Endothelial cell (in vitro differentiated cells): ENCODE measurements at regions not wholly inside any gene's neighbourhood (a gene's known extent, or its start where the extent isn't known, plus 50 kb on each side); places are given as distances from the start of the nearest gene placed in this dataset.
"Not testable (repeated sequence)": the region's sequence is repeated elsewhere in the genome, so short reads cannot be mapped to it uniquely, and the experiment has no call there.

ENCODE experiments used
- DNase-seq: peaks from one replicate; pipeline ENCODE4 v3.0.0; 2021; ENCODE audit warnings: low spot score
- H3K27ac Mint-ChIP-seq: one replicate; pipeline ENCODE4 v1.8.0; 2021; ENCODE audit warnings: mixed read lengths, inconsistent platforms; ENCODE audit not compliant: unreplicated experiment
- H3K27me3 Mint-ChIP-seq: one replicate; pipeline ENCODE4 v1.8.0; 2021; ENCODE audit warnings: mild to moderate bottlenecking, moderate library complexity, mixed read lengths, inconsistent platforms; ENCODE audit not compliant: unreplicated experiment
- H3K36me3 Mint-ChIP-seq: one replicate; pipeline ENCODE4 v1.8.0; 2021; ENCODE audit warnings: mild to moderate bottlenecking, low read depth, mixed read lengths, inconsistent platforms; ENCODE audit not compliant: unreplicated experiment
- H3K4me1 Mint-ChIP-seq: one replicate; pipeline ENCODE4 v1.8.0; 2021; ENCODE audit warnings: mild to moderate bottlenecking, mixed read lengths, inconsistent platforms; ENCODE audit not compliant: unreplicated experiment
- H3K4me3 Mint-ChIP-seq: one replicate; pipeline ENCODE4 v1.8.0; 2021; ENCODE audit warnings: mild to moderate bottlenecking, mixed read lengths, inconsistent platforms; ENCODE audit not compliant: unreplicated experiment
- H3K9me3 Mint-ChIP-seq: one replicate; pipeline ENCODE4 v1.8.0; 2021; ENCODE audit warnings: mixed read lengths, inconsistent platforms; ENCODE audit not compliant: unreplicated experiment
- TF ChIP-seq, protein P1 (sequence below): fragments of 200-600 bp; sonication (generic); IDR thresholded peaks from one replicate; pipeline ENCODE4 v1.5.0; 2021; ENCODE audit warnings: antibody characterized with exemption; ENCODE audit not compliant: unreplicated experiment

DNA sequence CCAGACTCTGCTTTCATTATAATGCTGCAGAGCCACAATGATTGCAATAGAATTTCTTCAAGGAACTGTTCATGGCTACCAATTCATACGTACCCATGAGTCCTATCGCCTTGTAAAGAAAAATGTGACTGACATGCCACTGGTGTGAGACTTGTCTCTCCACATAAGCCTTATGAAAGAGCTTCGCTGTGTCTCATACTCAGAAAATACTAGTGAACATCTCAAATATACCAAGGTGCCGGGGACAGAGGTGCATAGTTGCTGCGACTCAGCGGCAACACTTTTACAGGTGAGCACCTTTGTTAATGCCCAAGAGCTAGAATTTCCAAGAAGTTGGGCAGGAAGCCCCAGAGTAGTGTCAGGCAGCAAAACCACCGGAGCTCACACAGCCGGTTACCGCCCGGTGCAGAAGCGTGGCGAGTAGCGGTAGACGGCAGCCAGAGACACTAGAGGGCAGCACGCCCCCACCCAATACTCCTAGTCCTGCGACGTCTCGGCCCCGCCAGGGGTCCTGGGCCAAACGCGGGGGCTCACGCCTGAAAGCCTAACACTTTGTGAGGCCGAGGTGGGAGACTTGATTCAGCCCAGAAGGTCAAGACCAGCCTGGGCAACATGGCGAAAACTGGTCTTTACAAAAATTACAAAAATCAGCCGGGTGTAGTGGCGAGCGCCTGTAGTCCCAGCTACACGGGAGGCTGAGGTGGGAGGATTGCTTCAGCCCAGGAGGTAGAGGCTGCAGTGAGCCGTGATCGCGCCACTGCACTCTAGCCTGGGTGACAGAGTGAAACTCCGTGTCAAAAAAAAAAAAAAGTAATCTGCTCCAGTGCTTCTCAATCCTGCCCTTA lies 50.5 kb upstream of the CCL21 start:
- not testable (repeated sequence) for H3K36me3 Mint-ChIP-seq, H3K9me3 Mint-ChIP-seq, H3K4me3 Mint-ChIP-seq, H3K4me1 Mint-ChIP-seq, H3K27me3 Mint-ChIP-seq, H3K27ac Mint-ChIP-seq
- TF ChIP-seq, protein P1, sequence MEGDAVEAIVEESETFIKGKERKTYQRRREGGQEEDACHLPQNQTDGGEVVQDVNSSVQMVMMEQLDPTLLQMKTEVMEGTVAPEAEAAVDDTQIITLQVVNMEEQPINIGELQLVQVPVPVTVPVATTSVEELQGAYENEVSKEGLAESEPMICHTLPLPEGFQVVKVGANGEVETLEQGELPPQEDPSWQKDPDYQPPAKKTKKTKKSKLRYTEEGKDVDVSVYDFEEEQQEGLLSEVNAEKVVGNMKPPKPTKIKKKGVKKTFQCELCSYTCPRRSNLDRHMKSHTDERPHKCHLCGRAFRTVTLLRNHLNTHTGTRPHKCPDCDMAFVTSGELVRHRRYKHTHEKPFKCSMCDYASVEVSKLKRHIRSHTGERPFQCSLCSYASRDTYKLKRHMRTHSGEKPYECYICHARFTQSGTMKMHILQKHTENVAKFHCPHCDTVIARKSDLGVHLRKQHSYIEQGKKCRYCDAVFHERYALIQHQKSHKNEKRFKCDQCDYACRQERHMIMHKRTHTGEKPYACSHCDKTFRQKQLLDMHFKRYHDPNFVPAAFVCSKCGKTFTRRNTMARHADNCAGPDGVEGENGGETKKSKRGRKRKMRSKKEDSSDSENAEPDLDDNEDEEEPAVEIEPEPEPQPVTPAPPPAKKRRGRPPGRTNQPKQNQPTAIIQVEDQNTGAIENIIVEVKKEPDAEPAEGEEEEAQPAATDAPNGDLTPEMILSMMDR = peak; percentile 61
- DNase-seq = peak; percentile 77
